Right atrium auricular region (tissue), 2 donors: ENCODE measurements at regions not wholly inside any gene's neighbourhood (a gene's known extent, or its start where the extent isn't known, plus 50 kb on each side); places are given as distances from the start of the nearest gene placed in this dataset.

ENCODE experiments used
- DNase-seq: peaks from one replicate; pipeline ENCODE4 v3.0.0-alpha.2; 2019; ENCODE audit warnings: low spot score
- H3K27ac ChIP-seq, 2 donors: fragments of 200-600 bp; sonication (generic); 1 replicate in 1 of 2; 2 replicates in 1 of 2; pipeline ENCODE4 v1.5.1; 2016 to 2019
- H3K27me3 ChIP-seq, 2 donors: fragments of 200-600 bp; sonication (generic); one replicate each; pipeline versions ENCODE4 v1.5.1 to v1.6.0; 2017 to 2019
- H3K36me3 ChIP-seq: fragments of 200-600 bp; sonication (generic); one replicate; pipeline ENCODE4 v1.5.1; 2016
- H3K4me1 ChIP-seq, 2 donors: fragments of 200-600 bp; sonication (generic); one replicate each; pipeline versions ENCODE4 v1.5.1 to v1.6.0; 2017 to 2019
- H3K4me3 ChIP-seq, 2 donors: fragments of 200-600 bp; sonication (generic); 1 replicate in 1 of 2; 2 replicates in 1 of 2; pipeline ENCODE4 v1.5.1; 2017 to 2019; ENCODE audit warnings: mild to moderate bottlenecking in 1 of 2, moderate library complexity in 1 of 2
- H3K9me3 ChIP-seq, 2 donors: fragments of 200-600 bp; sonication (generic); one replicate each; pipeline ENCODE4 v1.5.1; 2019
- TF ChIP-seq, protein P1 (sequence below), 2 donors: fragments of 200-600 bp; sonication (generic); IDR thresholded peaks; one replicate each; pipeline ENCODE4 v1.5.1; 2019; ENCODE audit warnings: antibody characterized with exemption in 2 of 2

GRCh38 chr1:38696371-38696770 is 163.2 kb downstream of the RRAGC start:
- TF ChIP-seq, protein P1, sequence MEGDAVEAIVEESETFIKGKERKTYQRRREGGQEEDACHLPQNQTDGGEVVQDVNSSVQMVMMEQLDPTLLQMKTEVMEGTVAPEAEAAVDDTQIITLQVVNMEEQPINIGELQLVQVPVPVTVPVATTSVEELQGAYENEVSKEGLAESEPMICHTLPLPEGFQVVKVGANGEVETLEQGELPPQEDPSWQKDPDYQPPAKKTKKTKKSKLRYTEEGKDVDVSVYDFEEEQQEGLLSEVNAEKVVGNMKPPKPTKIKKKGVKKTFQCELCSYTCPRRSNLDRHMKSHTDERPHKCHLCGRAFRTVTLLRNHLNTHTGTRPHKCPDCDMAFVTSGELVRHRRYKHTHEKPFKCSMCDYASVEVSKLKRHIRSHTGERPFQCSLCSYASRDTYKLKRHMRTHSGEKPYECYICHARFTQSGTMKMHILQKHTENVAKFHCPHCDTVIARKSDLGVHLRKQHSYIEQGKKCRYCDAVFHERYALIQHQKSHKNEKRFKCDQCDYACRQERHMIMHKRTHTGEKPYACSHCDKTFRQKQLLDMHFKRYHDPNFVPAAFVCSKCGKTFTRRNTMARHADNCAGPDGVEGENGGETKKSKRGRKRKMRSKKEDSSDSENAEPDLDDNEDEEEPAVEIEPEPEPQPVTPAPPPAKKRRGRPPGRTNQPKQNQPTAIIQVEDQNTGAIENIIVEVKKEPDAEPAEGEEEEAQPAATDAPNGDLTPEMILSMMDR (IDR thresholded peaks at IDR 0.05), result no peak
- no peaks in the 10 kb centered on the region for H3K9me3 ChIP-seq
- no peaks in the 10 kb centered on the region for H3K36me3 ChIP-seq
- H3K4me1 ChIP-seq, result no peaks in the 10 kb centered on the region
- no peak overlapping the region for H3K27ac ChIP-seq
- H3K27me3 ChIP-seq, result no peaks in the 10 kb centered on the region
- DNase-seq, result no peak
- no peak overlapping the region for H3K4me3 ChIP-seq

DNA sequence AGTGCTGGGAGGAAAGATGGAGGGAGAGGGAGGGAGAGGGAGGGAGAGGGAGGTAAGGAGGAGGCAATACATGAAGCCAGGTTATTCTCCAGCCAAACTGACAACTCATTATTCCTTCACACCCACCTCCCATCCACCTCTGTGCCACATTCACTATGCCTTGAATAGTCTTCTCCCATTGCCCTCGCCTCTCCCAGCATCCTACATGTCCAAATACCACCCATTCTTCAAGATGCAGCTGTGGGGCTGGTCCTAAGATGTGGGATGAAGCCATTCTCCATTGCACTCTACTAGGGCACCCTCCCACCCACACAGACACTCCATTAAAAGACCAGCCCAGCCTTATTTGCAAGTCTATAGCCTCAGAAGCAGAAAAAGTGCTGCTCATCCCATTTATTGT is 165.8 kb downstream of the RRAGC start:
- no peaks in the 10 kb centered on the region for H3K9me3 ChIP-seq
- no peaks in the 10 kb centered on the region for H3K36me3 ChIP-seq
- no peaks in the 10 kb centered on the region for H3K4me1 ChIP-seq
- TF ChIP-seq, protein P1 (IDR thresholded peaks at IDR 0.05), result no peak
- no peak overlapping the region for H3K27ac ChIP-seq
- DNase-seq, result no peak
- no peak overlapping the region for H3K4me3 ChIP-seq
- no peaks in the 10 kb centered on the region for H3K27me3 ChIP-seq

GRCh38 chr1:38693031-38693430 is 166.5 kb downstream of the RRAGC start:
- Histone ChIP-seq H3K36me3 (no peaks in the 10 kb centered on the region), H3K4me3 (no peak overlapping the region), H3K9me3 (no peaks in the 10 kb centered on the region), H3K27me3 (no peaks in the 10 kb centered on the region), H3K27ac (no peak overlapping the region), H3K4me1 (no peaks in the 10 kb centered on the region)
- no peak for DNase-seq
- TF ChIP-seq, protein P1 (IDR thresholded peaks at IDR 0.05), result no peak

DNA sequence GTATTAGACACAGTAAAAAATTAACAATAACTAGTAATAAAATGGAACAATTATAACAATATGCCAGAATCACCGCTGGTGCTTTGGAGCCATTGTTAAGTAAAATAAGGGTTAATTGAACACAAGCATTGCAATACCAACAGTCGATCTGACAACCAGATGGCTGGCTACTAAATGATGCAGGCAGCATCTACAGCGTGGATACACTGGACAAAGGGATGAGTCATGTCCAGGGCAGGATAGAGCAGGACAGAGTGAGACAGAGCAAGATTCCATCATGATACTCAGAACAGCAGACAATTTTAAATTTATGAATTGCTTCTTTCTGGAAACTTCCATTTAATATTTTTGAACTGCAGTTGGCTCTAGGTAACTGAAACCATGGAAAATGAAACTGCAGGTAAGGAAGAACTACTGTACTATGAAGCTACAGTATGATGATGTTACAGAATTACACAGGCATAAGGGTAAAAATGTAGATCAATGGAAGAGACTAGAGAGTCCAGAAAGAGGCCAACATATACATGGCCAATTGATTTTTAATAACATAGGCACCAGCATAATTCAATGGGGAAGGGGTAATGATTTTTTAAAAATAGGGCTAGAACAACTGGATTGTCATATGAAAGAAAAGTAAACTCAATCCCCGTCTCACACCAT is 168.7 kb downstream of the RRAGC start:
- Histone ChIP-seq H3K9me3 (no peaks in the 10 kb centered on the region), H3K27ac (no peak overlapping the region), H3K36me3 (no peaks in the 10 kb centered on the region), H3K4me3 (no peak overlapping the region), H3K27me3 (no peaks in the 10 kb centered on the region), H3K4me1 (no peaks in the 10 kb centered on the region)
- DNase-seq, result no peak
- TF ChIP-seq, protein P1 (IDR thresholded peaks at IDR 0.05), result no peak

GRCh38 chr1:38686927-38687255 is 172.7 kb downstream of the RRAGC start:
- Histone ChIP-seq H3K27me3 (no peaks in the 10 kb centered on the region), H3K4me3 (no peak overlapping the region), H3K36me3 (no peaks in the 10 kb centered on the region), H3K27ac (no peak overlapping the region), H3K4me1 (no peaks in the 10 kb centered on the region), H3K9me3 (no peaks in the 10 kb centered on the region)
- DNase-seq, result no peak
- TF ChIP-seq, protein P1 (IDR thresholded peaks at IDR 0.05), result no peak
